Colonic mucosa (tissue), 4 donors: ENCODE measurements at regions not wholly inside any gene's neighbourhood (a gene's known extent, or its start where the extent isn't known, plus 50 kb on each side); places are given as distances from the start of the nearest gene placed in this dataset.

ENCODE experiments used
- DNase-seq: peaks from one replicate; pipeline ENCODE4 v3.0.0-alpha.2; 2020
- H3K27ac ChIP-seq: fragments of 200-600 bp; one replicate; pipeline ENCODE4 v1.8.0; 2021
- H3K27me3 ChIP-seq: fragments of 200-600 bp; one replicate; pipeline ENCODE4 v1.8.0; 2021
- H3K36me3 ChIP-seq: fragments of 200-600 bp; one replicate; pipeline ENCODE4 v1.8.0; 2021
- H3K4me1 ChIP-seq: fragments of 200-600 bp; one replicate; pipeline ENCODE4 v1.8.0; 2021; ENCODE audit warnings: mild to moderate bottlenecking
- H3K4me3 ChIP-seq: fragments of 200-600 bp; one replicate; pipeline ENCODE4 v1.8.0; 2021
- H3K9ac ChIP-seq, 2 donors: one replicate each; pipeline ENCODE4 v1.7.0; 2013; ENCODE audit warnings: control low read depth in 2 of 2, low read depth in 2 of 2, low read length in 2 of 2
- H3K9me3 ChIP-seq: fragments of 200-600 bp; one replicate; pipeline ENCODE4 v1.8.0; 2021
- CTCF ChIP-seq: fragments of 200-600 bp; IDR thresholded peaks from one replicate; pipeline ENCODE4 v1.8.0; 2022; ENCODE audit warnings: antibody characterized with exemption, mild to moderate bottlenecking
- intact Hi-C: fragments of 100-400 bp; cut with DNase I; formaldehyde crosslinking; loops from one replicate; pipeline ENCODE4 v1.14.1; 2022
- donor health status: healthy.
- donor health status: DM: no; HTN: no; CAD: no.
- donor health status: DM: no; HTN: no; CAD: no.

- TF ChIP-seq CTCF, result no peak
- H3K4me1 ChIP-seq, result no peaks in the 10 kb centered on the region
- H3K27ac ChIP-seq, result no peak overlapping the region
- DNase-seq, result no peak
- no peaks in the 10 kb centered on the region for H3K27me3 ChIP-seq
- H3K36me3 ChIP-seq, result no peaks in the 10 kb centered on the region
- no peaks in the 10 kb centered on the region for H3K9me3 ChIP-seq
- intact Hi-C loops, result no loop called here
- no peak overlapping the region for H3K9ac ChIP-seq
- H3K4me3 ChIP-seq, result no peak overlapping the region
These were observed 441.3 kb upstream of the ARRDC3 start for GRCh38 chr5:91824406-91824805.

- no peak for DNase-seq
- TF ChIP-seq CTCF, result no peak
These were observed 437.8 kb upstream of the ARRDC3 start for GRCh38 chr5:91820874-91821273.

GRCh38 chr5:91816681-91817080 is 433.6 kb upstream of the ARRDC3 start:
- intact Hi-C loops, result no loop called here

More at GRCh38 chr5:91820874-91821273, 437.8 kb upstream of the ARRDC3 start:
- intact Hi-C loops, result no loop called here
- H3K9me3 ChIP-seq, result no peaks in the 10 kb centered on the region
- no peaks in the 10 kb centered on the region for H3K27me3 ChIP-seq
- H3K9ac ChIP-seq, result no peak overlapping the region
- no peak overlapping the region for H3K4me3 ChIP-seq
- no peaks in the 10 kb centered on the region for H3K4me1 ChIP-seq
- H3K36me3 ChIP-seq, result no peaks in the 10 kb centered on the region
- H3K27ac ChIP-seq, result no peak overlapping the region

GRCh38 chr5:91797576-91797975 is 414.5 kb upstream of the ARRDC3 start:
- Histone ChIP-seq H3K36me3 (no peaks in the 10 kb centered on the region), H3K4me3 (no peak overlapping the region), H3K27ac (no peak overlapping the region), H3K27me3 (no peaks in the 10 kb centered on the region), H3K4me1 (no peaks in the 10 kb centered on the region), H3K9me3 (no peaks in the 10 kb centered on the region), H3K9ac (no peak overlapping the region)
- TF ChIP-seq CTCF, result no peak
- DNase-seq, result no peak
- intact Hi-C loops, result no loop called here

More at GRCh38 chr5:91816681-91817080, 433.6 kb upstream of the ARRDC3 start:
- Histone ChIP-seq H3K9me3 (no peaks in the 10 kb centered on the region), H3K4me3 (no peak overlapping the region), H3K9ac (no peak overlapping the region), H3K27me3 (no peaks in the 10 kb centered on the region), H3K4me1 (no peaks in the 10 kb centered on the region), H3K36me3 (no peaks in the 10 kb centered on the region), H3K27ac (no peak overlapping the region)
- DNase-seq, result no peak
- no peak for TF ChIP-seq CTCF

GRCh38 chr5:91794856-91795548 is 411.9 kb upstream of the ARRDC3 start:
- no peak overlapping the region for H3K9ac ChIP-seq
- intact Hi-C loops, result no loop called here
- H3K4me3 ChIP-seq, result no peak overlapping the region
- no peak for TF ChIP-seq CTCF
- no peak overlapping the region for H3K27ac ChIP-seq
- no peaks in the 10 kb centered on the region for H3K9me3 ChIP-seq
- no peaks in the 10 kb centered on the region for H3K27me3 ChIP-seq
- no peak for DNase-seq
- no peaks in the 10 kb centered on the region for H3K4me1 ChIP-seq
- no peaks in the 10 kb centered on the region for H3K36me3 ChIP-seq
